Activated CD4-positive, alpha-beta T cell treated with anti-CD3 and anti-CD28 coated beads, Interleukin-2, amount 50 U/mL, for 16 hours (primary cell): ENCODE measurements at regions not wholly inside any gene's neighbourhood (a gene's known extent, or its start where the extent isn't known, plus 50 kb on each side); places are given as distances from the start of the nearest gene placed in this dataset.

Source experiments
- DNase-seq: peaks from one replicate; pipeline ENCODE4 v3.0.0-alpha.2; 2020

- no peak for DNase-seq
These were observed 79.0 kb upstream of the DNAH14 start for GRCh38 chr1:224850446-224850845.

- peak; percentile 51 for DNase-seq
These were observed 78.1 kb upstream of the DNAH14 start for GRCh38 chr1:224851210-224851847.

- no peak for DNase-seq
These were observed 77.6 kb upstream of the DNAH14 start for GRCh38 chr1:224851848-224852261.

GRCh38 chr1:224852901-224853568 is 76.4 kb upstream of the DNAH14 start:
- DNase-seq, result no peak

- DNase-seq, result no peak
These were observed 72.5 kb upstream of the DNAH14 start for GRCh38 chr1:224856973-224857372.

DNA sequence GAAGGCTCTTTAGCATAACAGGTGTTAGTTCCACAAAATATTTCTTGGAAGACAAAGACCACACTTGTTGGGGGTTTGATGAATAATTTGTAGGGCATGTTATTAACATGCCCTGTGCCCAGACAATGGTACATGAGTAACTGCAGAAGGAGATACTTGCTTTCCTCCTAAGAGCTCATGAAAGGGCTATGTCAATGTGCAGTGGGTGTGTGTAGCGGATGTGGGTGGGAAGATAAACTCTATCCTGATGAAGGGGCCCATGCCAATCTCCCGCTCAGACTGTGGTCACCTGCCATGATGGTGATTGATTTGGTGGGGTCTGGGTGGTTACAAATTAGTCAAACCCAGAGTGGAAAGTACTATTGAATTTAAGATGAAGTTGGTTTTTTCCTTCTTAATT is 69.8 kb upstream of the DNAH14 start:
- DNase-seq, result peak; percentile 10

DNA sequence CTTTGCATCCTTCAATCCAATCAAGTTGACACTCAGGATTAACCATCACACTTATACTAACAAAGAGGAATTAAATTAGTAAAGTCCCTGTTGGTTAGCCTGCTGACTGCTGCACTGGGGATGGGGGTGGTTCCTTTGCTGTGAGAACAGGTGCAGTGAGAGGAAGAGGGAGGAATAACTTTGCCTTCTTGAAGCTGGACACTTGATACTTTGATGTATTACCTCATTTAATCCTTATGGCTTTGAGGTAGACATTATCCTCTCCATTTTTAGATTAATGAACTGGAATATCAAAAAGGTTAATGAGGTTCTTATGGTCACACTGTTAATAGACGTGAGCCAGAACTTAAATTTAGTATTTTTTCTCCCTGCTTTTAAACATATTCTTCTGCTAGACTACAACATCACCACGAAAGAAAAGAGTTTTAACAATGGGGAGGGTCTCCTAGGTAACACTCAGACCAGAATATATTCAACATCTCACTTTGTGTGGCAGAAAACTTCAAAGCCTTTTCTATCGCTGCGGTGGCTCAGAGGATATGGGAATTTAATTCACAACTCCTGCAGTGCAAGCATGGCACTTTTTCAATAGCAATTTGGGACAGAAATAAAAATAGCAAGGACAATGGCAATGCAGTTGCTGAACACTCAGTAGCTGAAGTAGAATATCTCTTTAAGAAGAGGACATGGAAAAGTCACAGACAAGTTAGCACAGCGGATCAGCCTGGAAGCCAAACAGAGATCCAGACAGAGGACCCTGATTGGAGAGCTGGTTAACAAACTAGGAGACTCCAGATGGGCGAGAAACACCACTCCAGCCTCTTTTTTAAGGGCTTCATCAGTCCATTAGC is 68.8 kb upstream of the DNAH14 start:
- no peak for DNase-seq

DNA sequence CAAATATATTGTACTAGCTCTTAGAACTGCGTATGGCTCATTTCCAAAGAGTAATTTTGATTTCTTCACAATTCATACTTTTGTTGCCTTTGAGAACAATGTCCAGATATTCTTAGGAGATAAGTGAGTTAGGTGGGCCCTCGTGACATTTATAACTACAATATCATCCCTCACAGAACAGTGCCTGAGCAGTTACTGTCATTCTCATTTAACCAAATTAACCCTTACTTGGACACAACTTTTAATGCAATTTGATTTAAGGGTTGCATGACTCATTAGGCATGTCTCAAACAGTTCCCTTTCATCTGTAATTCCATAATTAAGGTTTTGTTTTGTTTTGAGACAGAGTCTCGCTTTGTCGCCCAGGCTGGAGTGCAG is 68.1 kb upstream of the DNAH14 start:
- DNase-seq, result no peak

- no peak for DNase-seq
These were observed 66.0 kb upstream of the DNAH14 start for GRCh38 chr1:224863486-224863885.

GRCh38 chr1:224864006-224864405 is 65.5 kb upstream of the DNAH14 start:
- DNase-seq, result no peak

DNA sequence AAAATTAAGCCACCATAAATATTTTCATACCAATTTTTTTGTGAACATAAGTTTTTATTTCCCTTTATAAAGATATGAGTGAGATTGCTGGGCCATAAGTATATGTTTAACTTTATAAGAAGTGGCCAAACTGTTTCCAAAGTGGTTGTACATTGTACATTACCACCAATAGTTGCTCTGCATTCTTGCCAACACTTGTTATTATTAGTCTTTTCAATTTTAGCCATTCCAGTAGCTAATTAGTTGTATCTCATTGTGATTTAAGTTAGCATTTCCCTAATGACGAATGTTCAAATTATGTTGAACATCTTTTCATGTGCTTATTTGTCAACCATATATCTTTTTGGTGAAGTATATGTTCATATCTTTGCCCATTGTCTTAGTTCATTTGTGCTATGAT is 64.0 kb upstream of the DNAH14 start:
- DNase-seq, result no peak

DNA sequence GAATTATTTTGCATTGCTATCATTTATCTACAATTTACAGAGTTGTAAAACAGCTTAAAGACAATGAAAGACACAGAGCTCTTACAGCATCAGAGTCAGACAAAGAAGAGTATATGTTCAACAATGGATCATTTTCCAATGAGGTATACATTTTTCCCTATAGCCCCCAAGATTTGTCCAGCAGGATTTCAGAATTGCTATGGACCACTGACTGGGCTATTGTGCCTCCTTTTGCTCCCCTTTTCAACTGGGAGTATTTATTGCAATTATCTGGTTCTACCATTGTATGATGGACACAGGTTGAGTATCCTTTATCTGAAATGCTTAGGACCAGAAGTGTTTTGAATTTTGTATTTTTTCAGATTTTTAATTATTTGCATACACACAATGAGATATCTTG is 62.5 kb upstream of the DNAH14 start:
- no peak for DNase-seq

GRCh38 chr1:224867715-224868114 is 61.8 kb upstream of the DNAH14 start:
- DNase-seq, result no peak

GRCh38 chr1:224872832-224873433 is 56.5 kb upstream of the DNAH14 start:
- DNase-seq, result no peak

- DNase-seq, result no peak
These were observed 55.8 kb upstream of the DNAH14 start for GRCh38 chr1:224873434-224874369.

DNA sequence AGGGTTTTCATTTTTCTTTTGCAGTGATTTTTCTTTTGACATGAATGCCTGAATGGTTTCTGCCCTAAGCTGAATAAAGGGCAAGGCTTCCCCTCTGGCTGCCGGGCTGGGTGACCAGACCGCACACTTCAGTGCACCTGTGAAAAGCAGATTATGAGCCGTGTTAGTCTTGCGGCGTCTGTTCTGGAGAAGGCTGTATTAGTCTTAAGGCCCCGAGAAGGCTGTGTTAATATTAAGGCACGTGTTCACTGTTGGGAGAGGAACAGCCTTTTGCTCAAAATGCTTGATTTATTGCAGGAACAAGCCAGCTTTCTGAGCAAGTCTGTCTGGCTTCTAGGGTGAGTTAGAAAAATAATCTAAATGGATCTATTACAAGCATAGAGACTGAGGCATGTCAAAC is 54.7 kb upstream of the DNAH14 start:
- no peak for DNase-seq

DNA sequence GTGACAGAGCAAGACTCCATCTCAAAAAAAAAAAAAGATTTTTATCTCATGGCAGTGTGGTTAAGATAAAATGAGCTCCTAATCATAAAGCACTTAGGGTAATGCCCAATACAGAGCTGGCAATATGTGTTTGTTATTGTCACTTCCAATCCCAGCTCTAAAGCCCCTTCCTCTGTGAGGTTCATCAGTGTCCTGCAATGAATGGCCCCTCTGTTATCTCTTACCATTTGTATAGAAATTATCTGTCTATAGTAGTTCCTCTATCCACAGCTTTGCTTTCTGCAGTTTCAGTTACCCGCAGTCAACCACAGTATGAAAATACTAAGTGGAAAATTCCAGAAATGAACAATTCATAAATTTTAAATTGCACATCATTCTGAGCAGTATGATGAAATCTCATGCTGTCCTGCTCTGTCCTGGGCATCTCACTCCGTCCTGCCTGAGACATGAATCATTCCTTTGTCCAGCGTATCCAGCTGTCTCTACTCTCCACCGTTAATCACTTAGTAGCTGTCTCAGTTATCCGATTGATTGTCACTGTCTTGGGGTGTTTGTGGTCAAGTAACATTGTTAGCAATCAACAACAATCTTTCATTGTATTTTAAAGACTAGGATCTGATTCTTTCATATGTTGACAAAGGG is 50.2 kb upstream of the DNAH14 start:
- no peak for DNase-seq
